NCI-H1092 (cell line): ENCODE measurements at regions not wholly inside any gene's neighbourhood (a gene's known extent, or its start where the extent isn't known, plus 50 kb on each side); places are given as distances from the start of the nearest gene placed in this dataset.
"Not testable (repeated sequence)": the region's sequence is repeated elsewhere in the genome, so short reads cannot be mapped to it uniquely, and the experiment has no call there.

Experiments used
- DNase-seq: peaks from one replicate; lab custom pipeline; 2025; lab: John Stamatoyannopoulos, UW

GRCh38 chr2:5148392-5149085 is 543.6 kb upstream of the SOX11 start:
- DNase-seq = no peak

GRCh38 chr2:5150871-5151270 is 541.3 kb upstream of the SOX11 start:
- no peak for DNase-seq

- no peak for DNase-seq
These were observed 527.2 kb upstream of the SOX11 start for GRCh38 chr2:5164776-5165525.

- no peak for DNase-seq
These were observed 519.3 kb upstream of the SOX11 start for GRCh38 chr2:5172923-5173322.

- no peak for DNase-seq
These were observed 518.2 kb upstream of the SOX11 start for GRCh38 chr2:5173876-5174535.

GRCh38 chr2:5175231-5175630 is 517.0 kb upstream of the SOX11 start:
- DNase-seq = no peak

- no peak for DNase-seq
These were observed 515.4 kb upstream of the SOX11 start for GRCh38 chr2:5176764-5177163.

- DNase-seq = no peak
These were observed 509.2 kb upstream of the SOX11 start for GRCh38 chr2:5183031-5183430.

GRCh38 chr2:5187283-5187682 is 504.9 kb upstream of the SOX11 start:
- no peak for DNase-seq

- no peak for DNase-seq
These were observed 503.5 kb upstream of the SOX11 start for GRCh38 chr2:5188636-5189035.

GRCh38 chr2:5190023-5190422 is 502.2 kb upstream of the SOX11 start:
- no peak for DNase-seq

GRCh38 chr2:5195636-5196035 is 496.5 kb upstream of the SOX11 start:
- no peak for DNase-seq

- DNase-seq = no peak
These were observed 488.9 kb upstream of the SOX11 start for GRCh38 chr2:5203134-5203755.

GRCh38 chr2:5206742-5207141 is 485.4 kb upstream of the SOX11 start:
- not testable (repeated sequence) for DNase-seq

GRCh38 chr2:5215989-5216607 is 476.1 kb upstream of the SOX11 start:
- no peak for DNase-seq

- no peak for DNase-seq
These were observed 465.0 kb upstream of the SOX11 start for GRCh38 chr2:5227062-5227699.

- DNase-seq = no peak
These were observed 462.6 kb upstream of the SOX11 start for GRCh38 chr2:5229574-5229973.

GRCh38 chr2:5230444-5230843 is 461.7 kb upstream of the SOX11 start:
- DNase-seq = no peak

- no peak for DNase-seq
These were observed 461.3 kb upstream of the SOX11 start for GRCh38 chr2:5230855-5231254.

GRCh38 chr2:5231287-5231686 is 460.9 kb upstream of the SOX11 start:
- no peak for DNase-seq

GRCh38 chr2:5234563-5234962 is 457.6 kb upstream of the SOX11 start:
- DNase-seq = no peak

GRCh38 chr2:5235701-5236100 is 456.5 kb upstream of the SOX11 start:
- no peak for DNase-seq
